ENCODE measurements at regions not wholly inside any gene's neighbourhood (a gene's known extent, or its start where the extent isn't known, plus 50 kb on each side); places are given as distances from the start of the nearest gene placed in this dataset.

DNA sequence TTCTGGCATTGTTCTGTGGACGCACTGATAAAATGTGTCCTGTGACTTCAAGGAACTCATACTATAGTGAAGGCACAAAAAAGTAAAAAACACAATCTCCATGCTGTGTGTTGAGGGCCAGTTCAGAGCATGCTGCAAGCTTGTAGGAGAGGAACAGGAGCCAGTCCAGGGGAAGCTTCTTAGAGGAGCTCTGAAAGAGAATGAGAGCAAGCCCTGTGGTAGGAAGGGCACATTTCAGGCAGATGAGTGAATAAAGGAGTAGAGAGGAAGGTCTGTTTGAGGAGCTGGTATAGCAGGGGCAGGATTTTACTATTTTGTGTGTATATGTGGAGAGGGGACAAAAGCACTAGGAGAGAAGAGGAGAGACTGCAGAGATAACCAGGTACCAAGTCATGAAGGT, 478.3 kb downstream of the ZEB2 start (continued):
- TF ChIP-seq, protein P1, sequence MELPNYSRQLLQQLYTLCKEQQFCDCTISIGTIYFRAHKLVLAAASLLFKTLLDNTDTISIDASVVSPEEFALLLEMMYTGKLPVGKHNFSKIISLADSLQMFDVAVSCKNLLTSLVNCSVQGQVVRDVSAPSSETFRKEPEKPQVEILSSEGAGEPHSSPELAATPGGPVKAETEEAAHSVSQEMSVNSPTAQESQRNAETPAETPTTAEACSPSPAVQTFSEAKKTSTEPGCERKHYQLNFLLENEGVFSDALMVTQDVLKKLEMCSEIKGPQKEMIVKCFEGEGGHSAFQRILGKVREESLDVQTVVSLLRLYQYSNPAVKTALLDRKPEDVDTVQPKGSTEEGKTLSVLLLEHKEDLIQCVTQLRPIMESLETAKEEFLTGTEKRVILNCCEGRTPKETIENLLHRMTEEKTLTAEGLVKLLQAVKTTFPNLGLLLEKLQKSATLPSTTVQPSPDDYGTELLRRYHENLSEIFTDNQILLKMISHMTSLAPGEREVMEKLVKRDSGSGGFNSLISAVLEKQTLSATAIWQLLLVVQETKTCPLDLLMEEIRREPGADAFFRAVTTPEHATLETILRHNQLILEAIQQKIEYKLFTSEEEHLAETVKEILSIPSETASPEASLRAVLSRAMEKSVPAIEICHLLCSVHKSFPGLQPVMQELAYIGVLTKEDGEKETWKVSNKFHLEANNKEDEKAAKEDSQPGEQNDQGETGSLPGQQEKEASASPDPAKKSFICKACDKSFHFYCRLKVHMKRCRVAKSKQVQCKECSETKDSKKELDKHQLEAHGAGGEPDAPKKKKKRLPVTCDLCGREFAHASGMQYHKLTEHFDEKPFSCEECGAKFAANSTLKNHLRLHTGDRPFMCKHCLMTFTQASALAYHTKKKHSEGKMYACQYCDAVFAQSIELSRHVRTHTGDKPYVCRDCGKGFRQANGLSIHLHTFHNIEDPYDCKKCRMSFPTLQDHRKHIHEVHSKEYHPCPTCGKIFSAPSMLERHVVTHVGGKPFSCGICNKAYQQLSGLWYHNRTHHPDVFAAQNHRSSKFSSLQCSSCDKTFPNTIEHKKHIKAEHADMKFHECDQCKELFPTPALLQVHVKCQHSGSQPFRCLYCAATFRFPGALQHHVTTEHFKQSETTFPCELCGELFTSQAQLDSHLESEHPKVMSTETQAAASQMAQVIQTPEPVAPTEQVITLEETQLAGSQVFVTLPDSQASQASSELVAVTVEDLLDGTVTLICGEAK (IDR thresholded peaks at IDR 0.05), result no peak
- TF ChIP-seq, protein P1 (CRISPR knock-in tag; IDR thresholded peaks at IDR 0.05), result no peak
- TF ChIP-seq BMI1 (IDR thresholded peaks at IDR 0.05; ENCODE audit: low read length) (no peak), ZNF354B (CRISPR knock-in tag; IDR thresholded peaks at IDR 0.05) (no peak), RHOXF2B (CRISPR knock-in tag; conservative IDR thresholded peaks at IDR 0.05) (no peak), ZNF41 (CRISPR knock-in tag; conservative IDR thresholded peaks at IDR 0.05) (no peak), ADNP (tag; IDR thresholded peaks at IDR 0.05) (no peak), HSF4 (CRISPR knock-in tag; IDR thresholded peaks at IDR 0.05; ENCODE audit: borderline replicate concordance) (no peak)
- TF ChIP-seq, protein P2, sequence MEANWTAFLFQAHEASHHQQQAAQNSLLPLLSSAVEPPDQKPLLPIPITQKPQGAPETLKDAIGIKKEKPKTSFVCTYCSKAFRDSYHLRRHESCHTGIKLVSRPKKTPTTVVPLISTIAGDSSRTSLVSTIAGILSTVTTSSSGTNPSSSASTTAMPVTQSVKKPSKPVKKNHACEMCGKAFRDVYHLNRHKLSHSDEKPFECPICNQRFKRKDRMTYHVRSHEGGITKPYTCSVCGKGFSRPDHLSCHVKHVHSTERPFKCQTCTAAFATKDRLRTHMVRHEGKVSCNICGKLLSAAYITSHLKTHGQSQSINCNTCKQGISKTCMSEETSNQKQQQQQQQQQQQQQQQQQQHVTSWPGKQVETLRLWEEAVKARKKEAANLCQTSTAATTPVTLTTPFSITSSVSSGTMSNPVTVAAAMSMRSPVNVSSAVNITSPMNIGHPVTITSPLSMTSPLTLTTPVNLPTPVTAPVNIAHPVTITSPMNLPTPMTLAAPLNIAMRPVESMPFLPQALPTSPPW (CRISPR knock-in tag; IDR thresholded peaks at IDR 0.05), result no peak
